DND-41 (cell line): ENCODE measurements at regions not wholly inside any gene's neighbourhood (a gene's known extent, or its start where the extent isn't known, plus 50 kb on each side); places are given as distances from the start of the nearest gene placed in this dataset.

ENCODE experiments used
- CTCF ChIP-seq: IDR thresholded peaks from 2 replicates; pipeline ENCODE4 v1.5.1; 2012; ENCODE audit warnings: borderline replicate concordance, low read length, moderate library complexity, mild to moderate bottlenecking; ENCODE audit not compliant: poor library complexity, severe bottlenecking; ENCODE audit errors: extremely low read depth
- EZH2 ChIP-seq: IDR thresholded peaks from 3 replicates; pipeline ENCODE4 v1.6.1; 2012; ENCODE audit warnings: borderline replicate concordance, low read depth, mild to moderate bottlenecking, moderate library complexity, low read length, inconsistent platforms; ENCODE audit not compliant: severe bottlenecking

GRCh38 chr20:53698371-53698978, 104.8 kb upstream of the ZNF217 start:
- TF ChIP-seq CTCF: no peak
- no peak for TF ChIP-seq EZH2
